ENCODE measurements at regions not wholly inside any gene's neighbourhood (a gene's known extent, or its start where the extent isn't known, plus 50 kb on each side); places are given as distances from the start of the nearest gene placed in this dataset.

DNA sequence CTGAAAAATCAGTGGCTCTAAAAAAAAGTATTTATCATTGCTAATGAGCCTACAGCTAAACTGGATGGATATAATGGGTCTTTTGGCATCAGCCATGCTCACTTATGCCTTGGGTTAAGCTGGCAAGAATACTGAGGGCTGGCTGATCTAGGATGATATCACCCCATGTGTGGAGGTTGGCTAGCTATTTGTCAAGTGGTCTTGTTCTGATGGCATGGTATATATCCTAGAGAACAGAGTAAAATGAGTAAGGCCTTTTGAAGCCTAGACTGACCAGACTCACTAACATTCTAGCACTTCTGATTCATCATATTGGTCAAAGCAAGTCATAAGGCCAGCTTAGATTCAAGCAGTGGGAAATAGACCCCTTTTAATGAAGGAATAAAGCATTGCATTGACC lies 383.0 kb downstream of the SLITRK1 start:
- TF ChIP-seq, protein P1, sequence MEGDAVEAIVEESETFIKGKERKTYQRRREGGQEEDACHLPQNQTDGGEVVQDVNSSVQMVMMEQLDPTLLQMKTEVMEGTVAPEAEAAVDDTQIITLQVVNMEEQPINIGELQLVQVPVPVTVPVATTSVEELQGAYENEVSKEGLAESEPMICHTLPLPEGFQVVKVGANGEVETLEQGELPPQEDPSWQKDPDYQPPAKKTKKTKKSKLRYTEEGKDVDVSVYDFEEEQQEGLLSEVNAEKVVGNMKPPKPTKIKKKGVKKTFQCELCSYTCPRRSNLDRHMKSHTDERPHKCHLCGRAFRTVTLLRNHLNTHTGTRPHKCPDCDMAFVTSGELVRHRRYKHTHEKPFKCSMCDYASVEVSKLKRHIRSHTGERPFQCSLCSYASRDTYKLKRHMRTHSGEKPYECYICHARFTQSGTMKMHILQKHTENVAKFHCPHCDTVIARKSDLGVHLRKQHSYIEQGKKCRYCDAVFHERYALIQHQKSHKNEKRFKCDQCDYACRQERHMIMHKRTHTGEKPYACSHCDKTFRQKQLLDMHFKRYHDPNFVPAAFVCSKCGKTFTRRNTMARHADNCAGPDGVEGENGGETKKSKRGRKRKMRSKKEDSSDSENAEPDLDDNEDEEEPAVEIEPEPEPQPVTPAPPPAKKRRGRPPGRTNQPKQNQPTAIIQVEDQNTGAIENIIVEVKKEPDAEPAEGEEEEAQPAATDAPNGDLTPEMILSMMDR (IDR thresholded peaks at IDR 0.05): no peak
- Mint-ChIP-seq H3K27me3 (ENCODE audit: low read depth in 3 of 3) (no peaks in the 10 kb centered on the region), H3K27ac (no peak overlapping the region), H3K9me3 (peaks cover 0 to 9% (median 5%) of the 10 kb centered on the region in 7 donors), H3K36me3 (no peaks in the 10 kb centered on the region), H3K4me1 (no peaks in the 10 kb centered on the region), H3K4me3 (no peak overlapping the region)
- Histone ChIP-seq H3K9me3 (replicated peaks in 1 of 2; ENCODE audit: control insufficient read depth in 1 of 2, insufficient read depth in 1 of 2, low read length in 2 of 2) (peaks cover 3 to 4% of the 10 kb centered on the region in 2 donors), H2AFZ (ENCODE audit: insufficient read depth, low read depth, low read length, poor library complexity, severe bottlenecking) (no peak overlapping the region), H3K27me3 (ENCODE audit: control insufficient read depth in 2 of 2, insufficient read depth in 2 of 2, low read length in 2 of 2) (no peaks in the 10 kb centered on the region), H3K79me2 (ENCODE audit: insufficient read depth, low read length) (no peaks in the 10 kb centered on the region), H3K36me3 (replicated peaks in 1 of 2; ENCODE audit: control insufficient read depth in 1 of 2, insufficient read depth in 2 of 2, low read length in 2 of 2) (no peaks in the 10 kb centered on the region), H4K20me1 (ENCODE audit: insufficient read depth, low read length) (no peaks in the 10 kb centered on the region), H3K27ac (ENCODE audit: low read depth in 1 of 2, low read length in 2 of 2) (no peak overlapping the region), H3K4me1 (ENCODE audit: control insufficient read depth in 1 of 2, insufficient read depth in 2 of 2, low read length in 2 of 2) (no peaks in the 10 kb centered on the region), H3K4me3 (replicated peaks in 1 of 3; ENCODE audit: low read depth in 2 of 3, low read length in 3 of 3) (no peak overlapping the region), H3K9ac (ENCODE audit: insufficient read depth, low read length, poor library complexity, severe bottlenecking) (no peak overlapping the region), H3K4me2 (replicated peaks; ENCODE audit: extremely low read depth, low read length, poor library complexity, severe bottlenecking) (no peak overlapping the region)
- no peak for DNase-seq
- intact Hi-C loops (cut with micrococcal nuclease): no loop called here

DNA sequence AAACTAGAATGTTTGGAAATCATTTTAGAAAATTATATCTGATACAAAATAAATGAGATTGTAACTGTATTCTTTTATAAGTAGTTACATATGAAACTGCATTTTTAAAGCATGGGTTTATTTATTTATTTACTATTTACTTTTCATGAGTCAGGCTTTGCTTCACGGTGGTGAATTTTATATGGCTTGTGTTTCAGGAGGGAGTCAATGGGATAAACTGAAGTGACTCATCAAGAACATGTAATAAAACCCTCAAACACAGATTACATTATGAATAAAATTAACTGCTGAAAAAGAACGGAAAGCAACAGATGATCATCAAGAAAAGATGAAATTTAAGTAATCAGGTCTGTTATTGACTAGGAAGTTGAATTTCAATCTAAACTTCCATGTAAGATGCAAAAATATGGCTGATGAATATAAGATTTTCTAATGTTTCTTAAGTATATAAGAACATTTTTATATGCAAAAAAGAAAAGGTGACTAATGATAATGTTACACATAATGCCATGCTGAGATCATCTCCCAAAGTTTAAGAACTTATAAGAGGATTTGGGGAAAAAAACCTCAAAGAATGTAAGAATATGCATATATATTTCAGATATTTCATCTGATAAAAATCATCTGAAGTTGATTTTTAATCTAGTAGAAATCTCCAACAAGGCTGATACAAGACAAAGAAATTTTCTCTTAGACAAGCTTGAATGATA lies 383.6 kb downstream of the SLITRK1 start:
- no CpG with 5 or more reads among the region's 2 CpGs for WGBS (ENCODE audit: insufficient coverage)
- Mint-ChIP-seq H3K27ac (no peak overlapping the region), H3K4me1 (no peaks in the 10 kb centered on the region), H3K27me3 (ENCODE audit: low read depth in 3 of 3) (no peaks in the 10 kb centered on the region), H3K4me3 (no peak overlapping the region), H3K9me3 (peaks cover 0 to 7% (median 5%) of the 10 kb centered on the region in 7 donors), H3K36me3 (no peaks in the 10 kb centered on the region)
- H3K9me3 ChIP-seq (replicated peaks in 1 of 2; ENCODE audit: control insufficient read depth in 1 of 2, insufficient read depth in 1 of 2, low read length in 2 of 2): peaks cover 3 to 4% of the 10 kb centered on the region in 2 donors
- TF ChIP-seq, protein P1 (IDR thresholded peaks at IDR 0.05): no peak
- no peaks in the 10 kb centered on the region for H4K20me1 ChIP-seq (ENCODE audit: insufficient read depth, low read length)
- no peaks in the 10 kb centered on the region for H3K36me3 ChIP-seq (replicated peaks in 1 of 2; ENCODE audit: control insufficient read depth in 1 of 2, insufficient read depth in 2 of 2, low read length in 2 of 2)
- H3K27me3 ChIP-seq (ENCODE audit: control insufficient read depth in 2 of 2, insufficient read depth in 2 of 2, low read length in 2 of 2): no peaks in the 10 kb centered on the region
- no peak overlapping the region for H3K9ac ChIP-seq (ENCODE audit: insufficient read depth, low read length, poor library complexity, severe bottlenecking)
- no peak for DNase-seq
- no peak overlapping the region for H3K4me3 ChIP-seq (replicated peaks in 1 of 3; ENCODE audit: low read depth in 2 of 3, low read length in 3 of 3)
- H3K4me2 ChIP-seq (replicated peaks; ENCODE audit: extremely low read depth, low read length, poor library complexity, severe bottlenecking): no peak overlapping the region
- intact Hi-C loops (cut with micrococcal nuclease): no loop called here
- H3K79me2 ChIP-seq (ENCODE audit: insufficient read depth, low read length): no peaks in the 10 kb centered on the region
- no peak overlapping the region for H3K27ac ChIP-seq (ENCODE audit: low read depth in 1 of 2, low read length in 2 of 2)
- H3K4me1 ChIP-seq (ENCODE audit: control insufficient read depth in 1 of 2, insufficient read depth in 2 of 2, low read length in 2 of 2): no peaks in the 10 kb centered on the region
- H2AFZ ChIP-seq (ENCODE audit: insufficient read depth, low read depth, low read length, poor library complexity, severe bottlenecking): no peak overlapping the region

All from CD14-positive monocyte (primary cell).